Stimulated activated naive B cell treated with anti-CD40 and anti-IgM and Interleukin-4, amounts not matched to agents 10 μg/mL and 1 μg/mL and 100 μg/mL, for 72 hours (primary cell): ENCODE measurements at regions not wholly inside any gene's neighbourhood (a gene's known extent, or its start where the extent isn't known, plus 50 kb on each side); places are given as distances from the start of the nearest gene placed in this dataset.
"Not testable (repeated sequence)": the region's sequence is repeated elsewhere in the genome, so short reads cannot be mapped to it uniquely, and the experiment has no call there.

ENCODE experiments used
- ATAC-seq, 2 donors: fragments of 150-1000 bp; cut with Tn5 transposase; replicated peaks; 2 replicates each; pipeline ENCODE4 v1.10.0; 2021; ENCODE audit warnings: moderate library complexity in 1 of 2
- DNase-seq: peaks from one replicate; pipeline ENCODE4 v3.0.0; 2021
- H3K27ac Mint-ChIP-seq: one replicate; pipeline ENCODE4 v1.8.0; 2022; ENCODE audit warnings: mild to moderate bottlenecking, mixed read lengths
- H3K27me3 Mint-ChIP-seq, 2 donors: one replicate each; pipeline ENCODE4 v1.8.0; 2022; ENCODE audit warnings: mixed read lengths in 2 of 2
- H3K36me3 Mint-ChIP-seq, 2 donors: one replicate each; pipeline ENCODE4 v1.8.0; 2022; ENCODE audit warnings: mixed read lengths in 2 of 2, mild to moderate bottlenecking in 1 of 2
- H3K4me1 Mint-ChIP-seq, 2 donors: one replicate each; pipeline ENCODE4 v1.8.0; 2022; ENCODE audit warnings: mixed read lengths in 2 of 2, mild to moderate bottlenecking in 1 of 2
- H3K4me3 Mint-ChIP-seq, 2 donors: one replicate each; pipeline ENCODE4 v1.8.0; 2022; ENCODE audit warnings: mild to moderate bottlenecking in 2 of 2, mixed read lengths in 2 of 2, moderate library complexity in 1 of 2
- H3K9me3 Mint-ChIP-seq, 2 donors: one replicate each; pipeline ENCODE4 v1.8.0; 2022; ENCODE audit warnings: mixed read lengths in 2 of 2, mild to moderate bottlenecking in 1 of 2

GRCh38 chr12:93990832-93991803 is 157.3 kb upstream of the PLXNC1 start:
- H3K27me3 Mint-ChIP-seq = no peaks in the 10 kb centered on the region
- no peak for DNase-seq
- no peaks in the 10 kb centered on the region for H3K4me1 Mint-ChIP-seq
- no peak overlapping the region for H3K27ac Mint-ChIP-seq
- no peaks in the 10 kb centered on the region for H3K9me3 Mint-ChIP-seq
- no peaks in the 10 kb centered on the region for H3K36me3 Mint-ChIP-seq
- ATAC-seq = no peak
- no peak overlapping the region for H3K4me3 Mint-ChIP-seq

GRCh38 chr12:93991829-93992461 is 156.4 kb upstream of the PLXNC1 start:
- no peaks in the 10 kb centered on the region for H3K36me3 Mint-ChIP-seq
- H3K4me1 Mint-ChIP-seq = no peaks in the 10 kb centered on the region
- no peaks in the 10 kb centered on the region for H3K27me3 Mint-ChIP-seq
- no peak for ATAC-seq
- no peak overlapping the region for H3K27ac Mint-ChIP-seq
- H3K9me3 Mint-ChIP-seq = no peaks in the 10 kb centered on the region
- no peak for DNase-seq
- no peak overlapping the region for H3K4me3 Mint-ChIP-seq

- H3K4me3 Mint-ChIP-seq = no peak overlapping the region
- peaks cover 3% of the 10 kb centered on the region in 2 donors for H3K36me3 Mint-ChIP-seq
- DNase-seq (no peak), ATAC-seq (no peak)
- no peaks in the 10 kb centered on the region for H3K27me3 Mint-ChIP-seq
- H3K27ac Mint-ChIP-seq = no peak overlapping the region
- H3K4me1 Mint-ChIP-seq = no peaks in the 10 kb centered on the region
- H3K9me3 Mint-ChIP-seq = peaks cover 12 to 13% of the 10 kb centered on the region in 2 donors
These were observed 153.7 kb upstream of the PLXNC1 start for GRCh38 chr12:93994721-93995120.

- H3K27me3 Mint-ChIP-seq = no peaks in the 10 kb centered on the region
- H3K9me3 Mint-ChIP-seq = peaks cover 12 to 13% of the 10 kb centered on the region in 2 donors
- no peak for ATAC-seq
- H3K36me3 Mint-ChIP-seq = peaks cover 3% of the 10 kb centered on the region in 2 donors
- no peaks in the 10 kb centered on the region for H3K4me1 Mint-ChIP-seq
- DNase-seq = no peak
- H3K27ac Mint-ChIP-seq = no peak overlapping the region
- no peak overlapping the region for H3K4me3 Mint-ChIP-seq
These were observed 152.1 kb upstream of the PLXNC1 start for GRCh38 chr12:93996321-93996720.

GRCh38 chr12:94001691-94002090 is 146.7 kb upstream of the PLXNC1 start:
- Mint-ChIP-seq H3K9me3 (peaks cover 12 to 19% of the 10 kb centered on the region in 2 donors), H3K4me1 (no peaks in the 10 kb centered on the region), H3K36me3 (peaks cover 3% of the 10 kb centered on the region in 2 donors), H3K4me3 (no peak overlapping the region), H3K27ac (no peak overlapping the region), H3K27me3 (peaks cover 0 to 8% of the 10 kb centered on the region in 2 donors)
- DNase-seq (no peak), ATAC-seq (no peak)

- H3K36me3 Mint-ChIP-seq, DNase-seq, H3K4me1 Mint-ChIP-seq, H3K4me3 Mint-ChIP-seq, ATAC-seq, H3K27me3 Mint-ChIP-seq, H3K27ac Mint-ChIP-seq: not testable (repeated sequence)
- peaks cover 10 to 18% of the 10 kb centered on the region in 2 donors for H3K9me3 Mint-ChIP-seq
These were observed 145.5 kb upstream of the PLXNC1 start for GRCh38 chr12:94002925-94003324.

GRCh38 chr12:94007833-94008232 is 140.5 kb upstream of the PLXNC1 start:
- DNase-seq, ATAC-seq, H3K27ac Mint-ChIP-seq, H3K4me1 Mint-ChIP-seq, H3K27me3 Mint-ChIP-seq, H3K4me3 Mint-ChIP-seq, H3K36me3 Mint-ChIP-seq, H3K9me3 Mint-ChIP-seq: not testable (repeated sequence)

GRCh38 chr12:94010307-94010706 is 138.1 kb upstream of the PLXNC1 start:
- peaks cover 2 to 4% of the 10 kb centered on the region in 2 donors for H3K36me3 Mint-ChIP-seq
- H3K27me3 Mint-ChIP-seq = peaks cover 0 to 3% of the 10 kb centered on the region in 2 donors
- H3K9me3 Mint-ChIP-seq = peaks cover 2 to 6% of the 10 kb centered on the region in 2 donors
- DNase-seq = no peak
- no peak overlapping the region for H3K4me3 Mint-ChIP-seq
- H3K27ac Mint-ChIP-seq = no peak overlapping the region
- H3K4me1 Mint-ChIP-seq = peaks cover 0 to 20% of the 10 kb centered on the region in 2 donors
- no peak for ATAC-seq

GRCh38 chr12:94012071-94012470 is 136.3 kb upstream of the PLXNC1 start:
- ATAC-seq = no peak
- peaks cover 14 to 18% of the 10 kb centered on the region in 2 donors for H3K9me3 Mint-ChIP-seq
- no peak for DNase-seq
- H3K27me3 Mint-ChIP-seq = no peaks in the 10 kb centered on the region
- peaks cover 10 to 13% of the 10 kb centered on the region in 2 donors for H3K36me3 Mint-ChIP-seq
- H3K4me1 Mint-ChIP-seq = peaks cover 0 to 20% of the 10 kb centered on the region in 2 donors
- H3K27ac Mint-ChIP-seq = no peak overlapping the region
- H3K4me3 Mint-ChIP-seq = no peak overlapping the region

- Mint-ChIP-seq H3K9me3 (peaks cover 17 to 20% of the 10 kb centered on the region in 2 donors), H3K4me1 (peaks cover 0 to 20% of the 10 kb centered on the region in 2 donors), H3K27ac (peak overlapping the region; percentile 54), H3K36me3 (peaks cover 12 to 13% of the 10 kb centered on the region in 2 donors), H3K27me3 (no peaks in the 10 kb centered on the region), H3K4me3 (no peak overlapping the region)
- DNase-seq (no peak), ATAC-seq (peak; percentile 77 to 86)
These were observed 135.8 kb upstream of the PLXNC1 start for GRCh38 chr12:94012590-94012989.

GRCh38 chr12:94017247-94017646 is 131.1 kb upstream of the PLXNC1 start:
- DNase-seq = not testable (repeated sequence)

GRCh38 chr12:94020335-94020734 is 128.0 kb upstream of the PLXNC1 start:
- H3K36me3 Mint-ChIP-seq = peaks cover 16 to 22% of the 10 kb centered on the region in 2 donors
- no peak overlapping the region for H3K27ac Mint-ChIP-seq
- H3K4me1 Mint-ChIP-seq = no peaks in the 10 kb centered on the region
- no peak overlapping the region for H3K4me3 Mint-ChIP-seq
- peaks cover 34 to 44% of the 10 kb centered on the region in 2 donors for H3K9me3 Mint-ChIP-seq
- DNase-seq (no peak), ATAC-seq (no peak)
- peaks cover 0 to 3% of the 10 kb centered on the region in 2 donors for H3K27me3 Mint-ChIP-seq

More at GRCh38 chr12:94017247-94017646, 131.1 kb upstream of the PLXNC1 start:
- H3K9me3 Mint-ChIP-seq = peaks cover 31 to 40% of the 10 kb centered on the region in 2 donors
- not testable (repeated sequence) for H3K27me3 Mint-ChIP-seq, ATAC-seq, H3K27ac Mint-ChIP-seq, H3K4me3 Mint-ChIP-seq
- peaks cover 16 to 18% of the 10 kb centered on the region in 2 donors for H3K36me3 Mint-ChIP-seq
- peaks cover 0 to 16% of the 10 kb centered on the region in 2 donors for H3K4me1 Mint-ChIP-seq

- no peak overlapping the region for H3K27ac Mint-ChIP-seq
- peaks cover 4 to 8% of the 10 kb centered on the region in 2 donors for H3K36me3 Mint-ChIP-seq
- peaks cover 0 to 3% of the 10 kb centered on the region in 2 donors for H3K27me3 Mint-ChIP-seq
- ATAC-seq (no peak), DNase-seq (no peak)
- H3K4me3 Mint-ChIP-seq = no peak overlapping the region
- peaks cover 15 to 19% of the 10 kb centered on the region in 2 donors for H3K9me3 Mint-ChIP-seq
- peaks cover 0 to 5% of the 10 kb centered on the region in 2 donors for H3K4me1 Mint-ChIP-seq
These were observed 124.5 kb upstream of the PLXNC1 start for GRCh38 chr12:94023879-94024278.

- Mint-ChIP-seq H3K36me3 (peaks cover 2 to 8% of the 10 kb centered on the region in 2 donors), H3K27me3 (peaks cover 0 to 5% of the 10 kb centered on the region in 2 donors)
- DNase-seq = no peak
These were observed 123.3 kb upstream of the PLXNC1 start for GRCh38 chr12:94025068-94025467.

More at GRCh38 chr12:94025068-94025467, 123.3 kb upstream of the PLXNC1 start:
- Mint-ChIP-seq H3K27ac (no peak overlapping the region), H3K4me3 (no peak overlapping the region), H3K4me1 (peaks cover 0 to 5% of the 10 kb centered on the region in 2 donors), H3K9me3 (peaks cover 11 to 14% of the 10 kb centered on the region in 2 donors)
- no peak for ATAC-seq
